ENCODE measurements at regions not wholly inside any gene's neighbourhood (a gene's known extent, or its start where the extent isn't known, plus 50 kb on each side); places are given as distances from the start of the nearest gene placed in this dataset.

- peak; percentile 45 to 74 (median 59) for ATAC-seq
- 52 to 80% (median 60%) methylated on average over 5 of the region's 5 CpGs for WGBS, 3 donors
- H3K27ac ChIP-seq, result no peak overlapping the region
- no peak for DNase-seq
- H3K9me3 ChIP-seq, result no peaks in the 10 kb centered on the region
- H3K4me3 ChIP-seq, result no peak overlapping the region
- no peaks in the 10 kb centered on the region for H3K27me3 ChIP-seq (ENCODE audit: insufficient read depth in 3 of 3, low read length in 2 of 3)
- H3K36me3 ChIP-seq (ENCODE audit: insufficient read depth in 1 of 2, low read depth in 1 of 2), result no peaks in the 10 kb centered on the region
- intact Hi-C loops (cut with DNase I), result no loop called here
- H3K4me1 ChIP-seq, result no peaks in the 10 kb centered on the region
- TF ChIP-seq CTCF (IDR thresholded peaks at IDR 0.05), result no peak
These were observed 639.4 kb upstream of the TBL1XR1 start for GRCh38 chr3:177836671-177837070.

DNA sequence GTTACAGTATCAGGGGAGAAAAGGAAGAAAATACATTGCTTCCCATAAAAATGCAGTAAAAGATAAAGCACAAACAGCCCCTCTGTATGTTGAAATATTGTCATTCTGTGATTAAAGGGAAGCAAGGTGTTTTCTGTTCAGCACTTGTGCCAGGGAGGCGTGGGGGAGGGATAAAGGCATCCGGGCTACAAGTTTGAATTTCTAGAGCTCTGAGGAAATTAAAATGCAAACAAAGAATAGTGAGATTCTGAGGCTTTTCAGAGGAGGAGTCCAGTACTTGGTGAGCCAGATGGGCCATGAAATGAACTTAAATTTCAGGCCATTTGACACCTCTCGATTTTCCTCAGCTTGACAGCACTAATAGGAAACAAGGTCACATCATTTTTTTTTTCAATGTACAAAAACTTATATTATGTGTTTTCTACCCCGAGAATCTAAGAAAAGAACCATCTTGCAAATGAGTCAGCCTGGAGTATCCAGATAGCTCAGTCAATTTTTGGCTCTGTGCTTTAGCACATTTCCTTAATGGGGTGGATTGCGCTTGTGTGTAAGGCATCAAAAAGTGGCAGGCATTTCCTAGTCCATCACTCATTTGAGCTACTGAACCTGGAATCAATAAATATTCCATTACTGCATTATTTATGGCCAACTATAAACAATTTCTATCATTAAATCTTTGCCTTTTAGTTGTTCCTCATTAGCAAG is 640.8 kb upstream of the TBL1XR1 start:
- no peak for ATAC-seq
- intact Hi-C loops (cut with DNase I), result no loop called here
- no peak for DNase-seq
- no peaks in the 10 kb centered on the region for H3K4me1 ChIP-seq
- 75 to 81% (median 77%) methylated on average over 5 of the region's 5 CpGs for WGBS, 3 donors
- no peak for TF ChIP-seq CTCF (IDR thresholded peaks at IDR 0.05)
- H3K27ac ChIP-seq, result no peak overlapping the region
- no peaks in the 10 kb centered on the region for H3K27me3 ChIP-seq (ENCODE audit: insufficient read depth in 3 of 3, low read length in 2 of 3)
- H3K9me3 ChIP-seq, result no peaks in the 10 kb centered on the region
- H3K36me3 ChIP-seq (ENCODE audit: insufficient read depth in 1 of 2, low read depth in 1 of 2), result no peaks in the 10 kb centered on the region
- H3K4me3 ChIP-seq, result no peak overlapping the region

- no peak for DNase-seq
- Histone ChIP-seq H3K27me3 (ENCODE audit: insufficient read depth in 3 of 3, low read length in 2 of 3) (no peaks in the 10 kb centered on the region), H3K27ac (no peak overlapping the region), H3K4me1 (no peaks in the 10 kb centered on the region), H3K36me3 (ENCODE audit: insufficient read depth in 1 of 2, low read depth in 1 of 2) (no peaks in the 10 kb centered on the region), H3K4me3 (no peak overlapping the region), H3K9me3 (no peaks in the 10 kb centered on the region)
- intact Hi-C loops (cut with DNase I), result no loop called here
- 82 to 89% (median 83%) methylated on average over 7 of the region's 7 CpGs for WGBS, 3 donors
- TF ChIP-seq CTCF (IDR thresholded peaks at IDR 0.05), result no peak
- no peak for ATAC-seq
These were observed 641.6 kb upstream of the TBL1XR1 start for GRCh38 chr3:177838766-177839350.

DNA sequence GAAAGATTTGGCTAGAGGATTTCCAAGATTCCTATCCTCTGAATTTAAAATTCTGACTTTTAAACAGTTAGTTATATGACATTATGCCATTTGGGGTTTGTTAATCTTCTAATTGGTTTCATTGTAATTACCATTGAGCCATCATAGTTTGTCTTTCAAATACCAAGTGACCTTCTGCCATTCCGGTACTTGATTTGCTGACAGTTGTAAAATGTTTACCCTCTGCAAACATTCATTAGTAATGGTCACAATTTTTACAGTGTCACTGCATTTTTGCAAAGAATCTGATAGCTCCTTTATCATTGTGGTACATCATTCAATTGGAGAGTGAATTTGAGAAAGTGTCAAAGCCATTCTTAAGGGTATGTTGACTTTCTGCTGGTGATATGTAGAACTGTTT is 645.0 kb upstream of the TBL1XR1 start:
- DNase-seq (no peak), ATAC-seq (no peak)
- TF ChIP-seq CTCF (IDR thresholded peaks at IDR 0.05), result no peak
- Histone ChIP-seq H3K4me1 (no peaks in the 10 kb centered on the region), H3K9me3 (no peaks in the 10 kb centered on the region), H3K36me3 (ENCODE audit: insufficient read depth in 1 of 2, low read depth in 1 of 2) (no peaks in the 10 kb centered on the region), H3K27ac (no peak overlapping the region), H3K4me3 (no peak overlapping the region), H3K27me3 (ENCODE audit: insufficient read depth in 3 of 3, low read length in 2 of 3) (no peaks in the 10 kb centered on the region)
- WGBS, 3 donors, result 91 to 100% (median 97%) methylated on average over 1 of the region's 1 CpG
- intact Hi-C loops (cut with DNase I), result no loop called here
